RPMI8226 (cell line): ENCODE measurements at regions not wholly inside any gene's neighbourhood (a gene's known extent, or its start where the extent isn't known, plus 50 kb on each side); places are given as distances from the start of the nearest gene placed in this dataset.
"Not testable (repeated sequence)": the region's sequence is repeated elsewhere in the genome, so short reads cannot be mapped to it uniquely, and the experiment has no call there.

ENCODE experiments used
- DNase-seq: peaks from one replicate; pipeline ENCODE4 v3.0.0-alpha.2; 2015

GRCh38 chr1:199058281-199058680 lies 419.4 kb downstream of the PTPRC start:
- no peak for DNase-seq

DNA sequence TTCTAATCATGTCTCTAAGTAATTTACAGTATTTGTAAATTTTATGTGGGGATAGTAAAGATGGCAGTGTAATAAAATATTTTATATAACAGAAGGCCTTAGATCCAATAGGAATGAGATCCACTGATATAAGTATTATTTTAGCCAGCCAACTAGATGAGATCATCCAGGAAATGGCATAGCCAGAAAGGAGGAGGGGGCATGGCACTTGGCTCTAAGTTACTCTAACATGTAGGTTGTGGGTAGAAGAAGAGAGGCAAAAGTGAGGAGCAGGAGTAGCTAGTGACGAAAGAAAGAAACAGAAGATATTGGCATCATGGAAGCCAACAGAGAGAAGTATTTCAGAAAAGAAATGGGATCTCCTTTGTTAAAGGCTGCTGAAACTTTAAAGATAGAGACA lies 426.1 kb downstream of the PTPRC start:
- no peak for DNase-seq

DNA sequence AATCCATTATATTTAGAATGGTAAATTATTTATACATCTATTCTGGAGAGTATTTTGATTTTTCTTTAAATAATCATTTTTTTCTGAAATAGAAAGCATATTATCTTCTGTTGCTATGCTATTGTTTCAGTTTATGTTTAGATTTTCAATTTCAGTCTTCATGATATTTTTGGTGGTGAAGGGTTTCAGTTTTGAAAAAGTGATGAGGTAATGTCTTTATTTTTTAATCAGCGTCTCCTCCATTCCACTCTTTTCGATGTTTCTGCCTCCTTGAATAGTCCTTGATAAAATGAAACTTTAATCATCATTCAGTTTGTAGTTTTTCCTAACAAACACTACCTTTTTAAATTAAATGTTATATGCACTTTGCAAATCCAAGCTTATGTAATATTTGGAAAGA lies 428.6 kb downstream of the PTPRC start:
- DNase-seq: no peak

GRCh38 chr1:199071080-199071479 lies 432.2 kb downstream of the PTPRC start:
- DNase-seq: no peak

- DNase-seq: no peak
These were observed 434.3 kb downstream of the PTPRC start for GRCh38 chr1:199073166-199073565.

DNA sequence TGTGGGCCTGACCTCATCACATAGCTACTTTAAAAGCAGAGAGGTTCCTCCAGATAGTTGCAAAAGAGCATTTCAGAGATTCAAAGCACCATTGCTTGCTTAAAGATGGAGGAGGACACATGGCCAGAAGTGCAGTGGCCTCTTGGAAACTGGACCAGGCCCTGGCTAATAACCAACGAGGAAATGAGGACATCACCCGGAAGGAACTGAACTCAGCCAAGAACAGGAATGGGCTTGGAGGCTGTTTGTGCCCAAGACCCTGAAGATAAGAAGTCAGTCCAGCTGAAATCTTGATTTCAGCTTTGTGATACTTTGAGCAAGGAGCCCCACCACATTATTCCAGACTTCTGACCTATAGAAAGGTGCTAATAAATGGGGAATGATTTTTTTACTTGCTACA lies 437.0 kb downstream of the PTPRC start:
- DNase-seq: no peak

GRCh38 chr1:199079994-199080393 lies 441.2 kb downstream of the PTPRC start:
- no peak for DNase-seq

GRCh38 chr1:199081739-199082138 lies 442.9 kb downstream of the PTPRC start:
- DNase-seq: no peak

DNA sequence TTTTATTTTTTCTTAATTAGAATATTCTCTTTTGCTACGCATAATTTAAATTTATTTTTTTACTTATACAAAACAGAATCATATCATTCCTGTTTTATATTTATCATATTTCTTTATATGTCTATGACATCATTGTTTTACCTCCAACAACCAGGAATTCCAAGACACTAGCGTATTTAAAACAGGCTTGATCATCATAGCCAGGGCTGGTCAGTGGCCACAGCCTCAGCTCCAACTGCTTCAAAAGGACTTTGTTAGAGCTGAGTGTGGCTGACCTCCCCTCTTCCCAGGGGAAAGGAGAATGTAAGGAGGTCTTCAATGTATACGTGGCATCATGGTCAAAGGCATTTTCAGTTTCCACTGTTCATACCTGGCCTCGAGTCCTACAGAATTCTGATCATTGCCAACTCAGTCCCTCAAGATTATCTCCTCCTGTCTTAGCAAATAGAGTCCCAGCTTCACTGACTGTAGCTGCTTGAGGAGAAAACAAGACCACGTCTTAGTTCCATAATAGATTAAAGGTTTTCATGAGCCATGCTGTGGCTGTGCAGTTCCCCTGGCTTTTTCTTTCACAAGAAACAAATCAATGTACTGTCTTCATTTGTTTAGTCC lies 444.0 kb downstream of the PTPRC start:
- no peak for DNase-seq

DNA sequence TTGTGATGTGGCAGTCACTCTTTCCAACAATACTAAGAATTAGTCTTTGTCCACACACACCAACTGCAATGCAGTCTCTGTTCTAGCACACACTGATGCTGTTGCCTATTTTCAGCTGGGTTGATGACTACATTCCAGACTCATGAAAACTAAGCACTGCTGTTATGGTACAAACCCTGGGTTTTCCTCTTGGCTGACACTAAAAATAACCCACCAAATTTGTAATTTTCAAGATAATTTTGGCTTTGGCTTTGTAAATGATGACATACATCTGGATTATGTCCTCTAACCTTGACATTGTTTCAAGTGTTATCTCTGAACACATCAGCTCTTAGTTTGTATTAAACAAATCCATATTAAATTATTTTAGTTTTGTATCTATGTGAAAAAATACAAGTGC lies 444.8 kb downstream of the PTPRC start:
- DNase-seq: no peak

GRCh38 chr1:199084293-199084692 lies 445.5 kb downstream of the PTPRC start:
- DNase-seq: no peak

DNA sequence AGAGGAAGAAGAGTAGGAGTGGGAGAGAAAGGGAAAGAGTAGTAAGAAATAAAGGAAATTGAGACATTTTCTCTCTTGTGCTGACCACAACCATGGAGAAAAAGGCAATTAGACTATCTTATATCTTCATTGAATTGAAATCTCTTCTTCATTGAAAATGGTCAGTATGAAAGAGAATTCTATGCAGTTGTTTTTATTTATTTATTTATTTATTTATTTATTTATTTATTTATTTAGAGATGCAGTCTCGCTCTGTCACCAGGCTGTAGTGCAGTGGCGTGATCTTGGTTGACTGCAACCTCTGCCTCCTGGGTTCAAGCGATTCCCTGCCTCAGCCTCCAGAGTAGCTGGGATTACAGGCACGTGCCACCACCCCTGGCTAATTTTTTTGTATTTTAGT lies 447.1 kb downstream of the PTPRC start:
- no peak for DNase-seq

GRCh38 chr1:199087144-199087543 lies 448.3 kb downstream of the PTPRC start:
- DNase-seq: no peak

GRCh38 chr1:199089393-199090122 lies 450.7 kb downstream of the PTPRC start:
- DNase-seq: no peak

DNA sequence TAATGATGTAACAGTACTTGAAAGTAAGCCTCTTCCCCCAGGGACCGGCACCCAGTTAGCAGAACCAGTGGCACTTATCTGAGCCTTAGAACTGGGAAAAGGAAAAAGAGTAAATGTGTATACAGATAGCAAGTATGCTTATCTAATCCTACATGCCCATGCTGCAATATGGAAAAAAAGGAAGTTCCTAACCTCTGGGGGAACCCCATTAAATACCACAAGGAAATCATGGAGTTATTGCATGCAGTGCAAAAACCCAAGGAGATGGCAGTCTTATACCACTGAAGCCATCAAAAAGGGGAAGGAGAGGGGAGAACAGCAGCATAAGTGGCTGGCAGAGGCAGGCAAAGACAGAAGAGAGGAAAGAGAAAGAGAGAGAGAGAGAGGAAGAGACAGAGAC lies 456.8 kb downstream of the PTPRC start:
- DNase-seq: not testable (repeated sequence)

GRCh38 chr1:199096591-199096990 lies 457.8 kb downstream of the PTPRC start:
- no peak for DNase-seq

GRCh38 chr1:199098468-199098867 lies 459.6 kb downstream of the PTPRC start:
- DNase-seq: no peak

GRCh38 chr1:199101139-199101538 lies 462.3 kb downstream of the PTPRC start:
- DNase-seq: no peak

GRCh38 chr1:199101635-199102034 lies 462.8 kb downstream of the PTPRC start:
- no peak for DNase-seq

- DNase-seq: no peak
These were observed 463.4 kb downstream of the PTPRC start for GRCh38 chr1:199102239-199102638.

DNA sequence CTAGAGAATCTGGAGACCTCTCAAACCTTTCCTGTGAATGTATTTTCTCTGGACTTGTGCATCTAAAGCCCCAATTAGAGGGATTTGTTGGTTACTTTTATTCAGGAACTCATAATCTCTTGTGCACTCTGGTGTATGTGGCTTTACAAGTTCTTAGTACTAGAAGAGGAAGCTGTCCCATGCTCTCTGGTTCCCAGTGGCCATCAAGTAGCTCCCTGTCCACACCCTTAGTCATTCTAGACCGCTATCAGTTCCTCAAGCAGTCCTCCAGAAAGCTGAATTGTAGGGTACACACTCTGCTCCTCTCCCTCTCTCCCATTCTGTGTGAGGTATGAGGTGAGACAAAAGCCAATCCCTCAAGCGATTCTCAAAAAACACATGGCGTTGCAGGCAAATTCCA lies 470.3 kb downstream of the PTPRC start:
- DNase-seq: no peak

DNA sequence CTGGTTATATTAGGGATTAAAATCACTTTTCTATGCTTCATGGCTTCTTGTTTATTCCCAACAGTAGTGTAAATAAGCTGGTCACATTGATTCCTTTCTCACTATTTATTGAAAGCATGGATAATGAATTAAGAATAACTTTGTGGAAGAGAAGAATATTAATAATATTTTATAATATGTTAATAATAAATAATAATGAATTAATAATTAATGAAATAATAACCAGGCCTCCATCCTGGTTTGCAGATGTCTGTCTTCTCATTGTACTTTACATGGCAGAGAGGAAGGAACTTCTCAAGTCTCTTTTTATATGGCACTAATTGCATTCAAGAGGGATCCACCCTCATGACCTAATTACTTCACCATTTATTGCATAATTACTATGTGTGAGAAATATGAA lies 473.5 kb downstream of the PTPRC start:
- DNase-seq: no peak

DNA sequence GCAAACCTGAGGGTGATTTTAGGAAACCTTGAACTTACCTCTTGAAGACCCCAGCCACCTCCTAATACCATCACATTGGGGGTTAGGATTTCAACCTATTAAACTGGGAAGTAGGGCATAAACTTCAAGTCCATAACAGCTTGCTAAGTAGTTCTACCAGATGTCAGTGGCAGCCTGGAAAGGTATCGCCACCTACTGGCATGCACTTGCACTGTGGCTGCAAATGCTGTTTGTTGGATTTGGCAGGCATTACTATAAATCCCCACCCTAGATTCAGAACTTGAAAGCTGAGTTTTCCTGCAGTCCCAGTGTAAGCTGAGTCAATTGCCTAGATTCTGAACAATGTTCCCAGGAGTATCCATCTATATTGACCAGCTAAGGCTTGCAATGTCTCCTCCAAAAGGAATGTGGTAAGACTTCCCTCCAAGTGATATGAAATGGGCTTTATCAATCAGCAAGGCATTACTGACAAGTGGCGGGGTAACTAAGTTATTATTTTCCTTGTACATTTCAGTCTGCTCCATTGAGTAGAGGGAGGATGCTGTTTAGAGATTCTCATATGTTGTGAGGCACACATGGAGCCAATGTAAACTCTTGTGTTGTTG lies 474.5 kb downstream of the PTPRC start:
- DNase-seq: peak; percentile 59

GRCh38 chr1:199116488-199116887 lies 477.6 kb downstream of the PTPRC start:
- DNase-seq: no peak

DNA sequence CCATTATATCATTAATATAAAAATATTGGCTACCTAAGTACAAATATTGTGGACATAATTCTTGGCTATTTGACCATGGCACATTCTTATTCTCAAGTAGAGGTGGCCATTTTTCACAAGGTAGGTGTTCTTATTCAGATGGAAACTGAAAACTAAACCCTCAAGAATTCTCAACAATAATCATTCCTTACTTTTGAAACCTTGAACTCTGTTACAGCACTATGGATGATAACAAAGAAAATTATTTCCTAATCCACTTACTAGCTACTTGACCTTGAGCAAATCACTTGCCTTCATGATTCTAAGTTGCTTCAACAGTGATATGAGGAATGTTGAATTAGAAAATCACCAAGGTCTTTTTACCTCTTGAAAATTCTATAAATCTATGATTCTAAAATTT lies 482.2 kb downstream of the PTPRC start:
- no peak for DNase-seq
